HS-27A (cell line): ENCODE measurements at regions not wholly inside any gene's neighbourhood (a gene's known extent, or its start where the extent isn't known, plus 50 kb on each side); places are given as distances from the start of the nearest gene placed in this dataset.
A peak's percentile ranks its signal among the peaks of the same experiment; 100 is the strongest.
"Not testable (repeated sequence)": the region's sequence is repeated elsewhere in the genome, so short reads cannot be mapped to it uniquely, and the experiment has no call there.

Source experiments
- DNase-seq: peaks from one replicate; pipeline ENCODE4 v3.0.0-alpha.2; 2012; ENCODE audit warnings: low read depth, missing footprints

DNA sequence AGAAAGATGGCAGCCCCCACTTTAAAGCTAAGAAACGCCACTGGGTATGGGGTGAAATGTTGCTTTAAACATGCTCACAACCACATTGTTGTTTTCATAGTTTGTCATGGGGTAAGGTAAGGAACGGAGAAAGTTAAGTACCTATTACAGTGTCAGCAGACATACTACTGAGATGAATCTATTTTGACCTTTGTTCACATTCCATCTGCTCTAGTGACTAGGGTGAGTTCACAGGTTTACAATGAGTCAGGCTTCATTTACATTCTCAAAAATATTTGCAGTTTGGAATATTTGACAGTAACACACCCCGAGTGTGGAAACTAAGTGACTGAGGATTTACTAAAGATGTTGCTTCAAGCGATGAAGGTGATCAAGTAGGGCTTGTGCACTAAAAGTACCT, 428.7 kb upstream of the ACVR2A start:
- peak; percentile 17 for DNase-seq

DNA sequence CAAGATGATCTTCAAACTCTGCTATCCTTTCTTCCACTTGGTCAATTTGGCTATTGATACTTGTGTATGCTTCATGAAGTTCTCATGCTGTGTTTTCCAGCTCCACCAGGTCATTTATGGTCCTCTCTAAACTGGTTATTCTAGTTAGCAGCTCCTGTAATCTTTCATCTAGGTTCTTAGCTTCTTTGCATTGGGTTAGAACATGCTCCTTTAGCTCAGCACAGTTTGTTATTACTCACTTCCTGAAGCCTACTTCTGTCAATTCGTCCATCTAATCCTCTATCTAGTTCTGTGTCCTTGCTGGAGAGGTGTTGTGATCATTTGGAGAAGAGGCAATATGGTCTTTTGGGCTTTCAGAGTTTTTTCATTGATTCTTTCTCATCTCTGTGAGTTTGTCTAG, 430.2 kb upstream of the ACVR2A start:
- not testable (repeated sequence) for DNase-seq

DNA sequence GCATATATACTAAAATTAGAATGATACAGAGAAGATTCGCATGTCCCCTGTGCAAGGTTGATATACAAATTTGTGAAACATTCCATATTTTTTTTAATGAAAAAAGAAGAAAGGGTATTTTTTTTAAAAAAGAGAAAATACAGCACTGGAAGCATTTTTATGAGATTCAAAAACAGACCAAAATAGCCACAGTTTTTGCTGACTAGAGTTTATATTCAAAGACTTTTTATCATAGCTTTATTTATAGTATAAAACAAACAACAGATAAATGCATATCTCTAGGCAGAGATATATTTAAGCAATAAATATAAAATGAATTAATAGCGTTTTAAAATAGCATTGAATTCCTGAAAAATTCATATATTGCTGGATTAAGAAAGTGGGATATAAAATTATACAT, 436.5 kb upstream of the ACVR2A start:
- DNase-seq = no peak

DNA sequence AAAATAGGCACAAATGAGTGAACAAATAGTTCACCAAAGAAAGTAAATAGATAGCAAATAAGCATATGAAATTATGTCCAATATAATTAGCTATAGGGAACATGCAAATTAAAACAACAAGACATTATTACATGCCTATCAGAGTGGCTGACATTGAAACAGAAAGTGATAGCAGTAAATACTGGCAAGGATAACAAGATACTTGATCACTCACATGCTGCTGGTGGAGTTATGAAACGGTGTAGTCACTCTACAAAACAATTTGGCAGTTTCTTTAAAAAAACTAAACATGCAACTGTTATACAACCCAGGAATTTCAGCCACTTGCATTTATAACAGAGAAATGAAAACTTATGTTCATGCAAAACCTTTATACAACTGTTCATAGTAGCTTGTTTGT, 439.2 kb upstream of the ACVR2A start:
- DNase-seq = no peak

DNA sequence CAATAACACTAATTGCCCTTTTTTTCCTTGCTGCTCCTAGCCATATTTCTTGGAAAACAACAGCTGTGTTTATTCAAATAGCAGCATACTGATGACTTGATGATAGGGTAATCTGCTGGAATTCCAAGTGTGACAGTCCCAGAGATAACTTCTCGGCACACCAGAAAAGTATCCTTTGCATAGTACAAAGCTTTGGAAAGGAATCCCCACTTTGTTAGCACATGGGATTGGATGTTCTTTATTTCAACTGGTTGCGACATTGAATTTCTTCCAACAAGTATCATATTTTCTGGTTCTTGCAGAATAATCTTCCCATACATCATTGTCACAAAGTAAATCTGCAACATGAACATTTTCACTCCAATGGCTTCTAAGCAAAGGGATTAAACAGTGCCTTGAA, 445.8 kb upstream of the ACVR2A start:
- DNase-seq = no peak

DNA sequence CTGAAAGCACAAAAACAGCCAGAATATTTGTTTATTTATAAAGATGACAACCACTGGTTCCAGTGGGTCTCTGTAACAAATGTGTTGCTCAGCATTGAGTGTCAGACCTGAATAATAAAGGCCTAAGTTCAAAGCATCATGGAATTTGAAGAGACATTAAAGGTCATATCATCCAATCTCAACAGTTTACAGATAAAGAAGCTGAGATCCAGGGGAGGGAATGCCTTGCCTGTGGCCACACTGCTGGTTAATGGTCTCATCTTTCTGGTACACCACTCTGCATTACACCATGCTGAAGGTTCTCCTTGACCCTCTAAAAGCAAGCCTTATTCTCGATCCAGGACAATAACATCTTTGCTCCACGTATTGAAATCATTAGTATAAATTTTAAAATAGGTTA, 446.5 kb upstream of the ACVR2A start:
- no peak for DNase-seq

DNA sequence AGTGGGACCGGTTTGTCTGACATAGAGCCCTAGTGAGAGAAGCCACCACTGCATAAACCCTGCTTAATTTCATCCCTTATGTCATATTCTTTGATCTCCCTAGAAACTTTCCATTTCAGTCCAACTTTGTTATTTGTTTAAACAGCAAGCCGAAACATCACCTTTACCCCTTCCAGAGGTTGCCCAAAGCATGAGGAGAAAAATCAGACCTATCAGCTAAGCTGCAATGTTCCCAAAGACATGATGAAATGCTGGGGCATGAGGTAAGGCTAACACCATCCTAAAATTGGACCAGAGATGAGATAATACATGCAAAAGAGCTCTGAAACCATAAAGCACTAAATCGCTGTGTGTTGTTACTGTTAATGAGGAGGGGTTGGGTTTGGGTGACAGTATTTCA, 447.9 kb upstream of the ACVR2A start:
- DNase-seq = no peak

DNA sequence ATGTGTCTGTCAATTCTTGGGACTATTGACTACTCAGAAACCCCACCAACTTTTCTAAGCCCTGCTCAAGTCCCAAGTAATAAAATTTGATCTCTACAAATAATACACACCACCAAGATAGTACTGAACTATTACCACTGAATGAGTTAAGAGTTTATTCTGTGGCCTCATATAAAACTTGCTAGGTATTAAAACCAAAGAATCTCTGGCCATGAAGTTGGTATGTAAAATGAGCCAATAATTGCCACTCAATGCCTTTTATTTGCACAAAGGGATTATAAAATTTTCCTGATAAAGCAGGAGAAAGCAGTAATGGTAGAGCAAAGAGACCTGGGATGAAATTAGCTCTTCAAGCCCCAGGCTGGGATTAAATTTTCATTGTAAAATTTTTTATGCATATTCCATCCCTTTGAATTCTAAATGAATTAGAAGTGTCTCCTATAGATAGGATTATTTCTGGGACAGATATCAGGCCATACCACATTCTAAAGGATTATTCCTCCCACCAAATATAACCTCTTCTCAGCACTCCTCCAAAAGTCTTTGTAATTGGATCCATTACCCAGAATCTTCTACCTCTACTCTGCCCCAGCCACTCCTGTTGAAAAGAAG, 450.5 kb upstream of the ACVR2A start:
- no peak for DNase-seq

DNA sequence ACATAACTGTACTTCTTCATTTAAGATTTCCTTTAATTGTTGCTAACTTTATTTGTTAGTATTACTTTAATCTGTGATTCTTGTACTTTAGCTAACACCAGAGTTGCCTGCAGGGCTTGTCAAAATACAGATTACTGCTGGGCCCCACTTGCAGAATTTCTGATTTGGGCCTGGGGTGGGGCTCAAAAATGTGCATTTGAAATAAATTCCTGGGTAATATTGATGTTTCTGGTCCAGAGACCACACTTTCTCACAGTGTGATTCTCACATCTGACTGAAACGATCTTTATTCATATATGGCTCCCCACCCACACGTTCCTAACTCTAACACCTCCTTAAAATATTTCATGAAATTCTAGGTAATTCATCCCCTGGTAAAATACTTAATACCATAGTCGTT, 452.6 kb upstream of the ACVR2A start:
- no peak for DNase-seq

DNA sequence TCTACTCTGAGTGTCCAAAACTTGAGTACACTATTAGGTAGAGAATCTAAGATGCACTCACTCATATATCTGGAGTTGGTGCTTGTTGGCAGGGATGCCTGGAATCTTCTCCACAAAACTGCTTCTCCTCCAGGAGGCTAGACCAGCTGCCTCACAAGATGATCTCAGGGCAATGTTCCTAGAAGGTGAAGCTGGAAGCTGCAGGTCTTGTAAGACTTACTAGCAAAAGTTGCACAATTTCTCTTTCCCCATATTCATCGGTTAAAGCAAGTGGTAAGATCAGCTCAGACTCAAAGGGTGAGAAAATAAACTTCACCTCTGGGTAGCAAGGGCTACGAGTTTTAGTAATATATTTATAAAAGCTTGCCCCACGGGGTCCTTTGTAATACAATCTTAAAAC, 454.4 kb upstream of the ACVR2A start:
- DNase-seq = no peak

DNA sequence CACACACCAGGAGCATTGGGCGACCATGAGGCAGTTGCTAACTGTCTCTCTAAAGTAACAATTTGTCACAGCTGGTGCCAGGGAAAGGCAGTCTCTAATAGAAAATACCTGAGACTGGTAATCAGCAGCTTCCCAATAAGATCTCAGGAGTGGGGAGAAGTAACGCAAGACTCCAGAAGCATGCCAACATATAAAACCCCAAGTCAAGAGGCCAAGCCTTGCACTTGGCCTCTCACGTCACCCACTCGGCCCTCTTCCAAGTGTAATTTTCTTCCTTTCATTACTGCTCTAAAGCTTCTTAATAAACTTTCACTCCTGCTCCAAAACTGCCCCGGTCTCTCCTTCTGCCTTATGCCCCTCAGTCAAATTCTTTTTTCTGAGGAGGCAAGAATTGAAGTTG, 455.6 kb upstream of the ACVR2A start:
- DNase-seq = no peak

DNA sequence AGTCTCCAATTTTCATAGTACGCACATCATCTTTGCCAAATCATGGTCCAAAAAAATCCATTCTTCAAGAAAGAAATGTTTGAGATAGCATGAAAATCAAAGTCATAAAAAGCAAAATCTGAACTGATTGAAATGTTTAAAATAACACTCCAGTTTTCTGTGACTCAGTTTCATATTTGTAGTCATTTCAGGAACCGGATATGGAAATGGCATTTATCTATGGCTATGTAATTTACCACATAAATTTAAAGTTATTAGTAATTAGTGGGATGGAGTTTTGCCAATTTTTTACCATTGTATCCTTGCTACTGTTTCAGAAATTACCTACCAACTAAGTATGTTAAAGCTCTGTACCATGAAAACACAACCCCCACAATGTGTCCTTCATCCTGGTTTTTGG, 456.6 kb upstream of the ACVR2A start:
- no peak for DNase-seq

DNA sequence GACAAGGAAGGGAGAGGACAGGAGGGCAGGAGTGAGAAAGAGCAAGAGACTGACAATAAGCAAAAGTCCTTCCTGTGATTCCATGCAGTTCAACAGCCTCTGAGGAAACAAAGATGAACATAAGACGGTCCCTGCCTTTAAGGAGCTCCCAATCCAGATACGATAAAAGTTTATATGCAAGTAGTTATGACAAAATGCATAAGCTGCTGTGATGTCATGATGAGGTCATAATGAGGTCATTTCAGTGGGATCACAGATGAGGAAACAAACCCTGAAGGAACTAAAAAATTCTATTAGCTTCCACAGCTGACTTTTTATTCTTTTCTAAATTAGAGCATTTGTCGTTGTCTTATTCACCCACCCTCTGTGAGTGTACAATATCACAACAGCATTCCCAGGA, 458.5 kb upstream of the ACVR2A start:
- DNase-seq = no peak

DNA sequence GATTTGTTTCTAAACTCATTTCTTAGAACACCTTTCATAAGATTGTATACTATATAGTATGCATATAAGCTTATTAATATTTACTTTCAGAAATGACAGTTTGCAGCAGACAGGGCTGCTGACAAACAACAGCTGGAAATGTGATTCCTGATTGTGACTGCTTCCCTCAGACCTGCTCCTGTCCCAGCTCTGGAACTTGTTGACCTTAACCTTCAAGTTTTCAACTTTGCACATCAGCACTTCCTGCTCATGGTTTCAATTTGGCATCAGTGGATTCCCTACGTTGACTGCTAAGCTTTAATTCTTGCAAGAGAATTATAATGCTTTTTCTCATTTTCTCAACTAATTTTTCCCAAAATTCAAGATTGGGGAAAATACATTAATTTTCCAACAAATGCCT, 459.2 kb upstream of the ACVR2A start:
- DNase-seq = no peak

DNA sequence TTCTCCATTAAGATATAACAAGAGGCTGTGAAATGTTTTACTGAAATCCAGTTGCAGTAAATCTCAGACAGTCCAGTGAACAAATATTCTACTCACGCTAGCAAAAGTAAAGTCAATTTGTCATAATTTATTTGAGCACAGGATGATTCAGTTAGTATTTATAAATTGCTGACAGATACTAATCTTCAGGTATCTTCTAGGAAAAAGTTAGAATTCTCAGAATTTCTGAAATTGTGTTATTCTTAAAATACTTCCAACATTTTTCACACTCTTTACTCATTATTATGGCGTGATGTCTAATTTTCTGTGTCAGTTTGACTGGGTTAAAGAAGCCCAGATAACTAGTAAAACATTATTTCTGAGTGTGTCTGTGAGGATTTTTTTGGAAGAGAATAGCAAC, 460.2 kb upstream of the ACVR2A start:
- DNase-seq = no peak

DNA sequence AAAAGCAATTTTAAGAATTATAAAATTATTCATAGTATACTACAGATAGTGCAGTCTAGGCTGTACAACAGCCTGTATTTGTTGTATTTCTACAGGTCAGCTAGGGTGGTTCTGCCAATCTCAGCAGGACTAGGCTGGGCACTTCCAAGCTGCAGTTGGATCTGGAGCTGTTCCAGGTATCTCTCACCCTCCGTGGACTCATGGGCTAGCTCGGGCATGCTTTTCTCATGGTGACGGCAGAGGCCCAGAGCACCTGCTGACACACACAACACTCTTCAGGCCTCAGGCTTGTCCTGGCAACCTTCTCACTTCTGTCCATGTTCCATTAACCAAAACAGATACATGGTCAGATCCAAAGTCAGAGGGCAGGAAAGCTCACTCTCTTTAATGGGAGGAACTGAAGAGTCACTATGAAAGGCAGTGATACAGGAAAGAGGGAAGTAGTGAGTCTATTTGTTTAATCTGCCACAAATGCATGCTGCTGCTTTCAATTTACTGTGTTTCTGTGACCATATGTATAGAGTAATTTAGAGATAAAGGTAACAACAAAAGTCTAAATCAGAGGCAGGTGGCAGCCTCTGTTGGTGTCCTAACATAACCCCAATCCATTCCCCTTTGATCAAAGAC, 462.4 kb upstream of the ACVR2A start:
- no peak for DNase-seq

DNA sequence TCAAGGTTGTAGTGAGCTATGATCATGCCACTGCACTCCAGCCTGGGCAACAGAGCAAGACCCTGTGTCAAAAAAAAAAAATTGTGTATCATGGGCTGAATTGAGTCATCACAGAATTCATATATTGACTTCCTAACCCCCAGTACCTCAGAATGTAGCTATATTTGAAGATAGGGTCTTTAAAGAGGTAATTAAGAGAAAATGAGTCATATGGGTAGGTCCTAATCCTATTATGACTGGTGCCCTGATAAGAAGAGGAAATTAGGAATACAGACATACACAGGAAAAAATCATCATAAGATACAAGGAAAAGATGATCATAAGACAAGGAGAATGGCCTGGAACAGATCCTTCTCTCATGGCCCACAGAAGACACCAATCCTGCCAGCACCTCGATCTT, 466.4 kb upstream of the ACVR2A start:
- DNase-seq = no peak

DNA sequence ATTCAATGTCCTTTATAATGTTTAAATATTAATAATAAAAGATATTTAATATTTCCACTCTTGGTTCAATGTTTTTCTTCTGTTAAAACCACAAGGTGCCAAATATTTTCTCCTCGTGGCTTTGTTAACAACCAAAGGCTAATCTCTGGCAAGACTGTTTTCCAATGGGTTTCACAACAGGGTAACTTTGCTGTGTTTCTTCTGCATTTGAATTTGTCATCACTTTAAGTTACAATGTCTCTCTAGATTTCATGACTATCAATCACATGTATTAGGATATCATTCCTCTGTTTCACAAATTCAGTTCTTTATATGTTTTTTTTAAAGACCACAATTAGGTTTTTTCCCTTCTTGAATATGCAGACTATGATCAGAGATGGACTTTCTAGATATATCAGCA, 469.8 kb upstream of the ACVR2A start:
- DNase-seq = no peak

DNA sequence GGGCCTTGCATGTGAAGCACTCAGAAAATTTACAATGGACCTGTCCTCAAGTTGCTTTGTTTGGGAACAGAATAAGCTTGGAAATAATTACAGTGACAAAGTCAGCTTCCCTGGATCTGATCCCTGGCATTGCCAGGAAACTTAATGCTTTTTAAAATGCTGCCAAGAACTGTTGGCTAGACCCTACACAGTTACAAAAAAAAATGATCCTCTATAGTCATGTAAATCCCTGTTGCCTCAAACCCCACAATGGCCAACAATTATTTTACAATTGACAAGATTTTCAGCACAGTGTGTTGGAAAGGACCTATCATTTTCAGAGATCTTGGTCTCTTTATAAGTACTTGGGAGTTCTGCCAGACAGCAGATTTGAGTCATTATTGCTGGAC, 470.4 kb upstream of the ACVR2A start:
- no peak for DNase-seq

DNA sequence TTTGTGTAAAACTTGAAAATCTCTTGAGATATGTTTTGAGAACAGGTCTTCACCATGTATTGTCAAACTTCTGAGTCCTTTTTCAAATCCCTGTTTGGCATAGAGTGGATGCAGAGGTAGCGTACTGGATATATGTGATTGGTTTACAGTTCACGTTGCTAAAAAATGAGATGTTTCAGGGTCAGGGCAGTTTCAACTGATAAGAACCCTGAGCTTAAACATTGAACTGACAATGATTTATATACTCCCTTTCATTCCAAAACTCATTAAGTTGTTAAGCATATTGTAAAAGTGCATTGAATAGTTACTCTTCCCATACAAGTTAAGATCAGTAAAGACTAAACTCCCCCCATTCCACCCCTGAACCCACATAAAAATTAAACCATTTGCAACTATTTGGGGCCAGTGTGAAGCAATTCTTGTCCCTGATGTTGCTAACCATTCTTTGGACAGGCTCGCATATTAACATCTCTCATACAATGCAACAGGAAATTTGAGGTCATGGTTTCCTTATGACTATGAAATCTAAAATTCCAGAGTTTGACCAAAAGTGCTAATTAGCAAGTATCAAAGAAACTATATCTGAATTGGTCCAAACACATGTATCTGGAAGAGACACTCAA, 470.9 kb upstream of the ACVR2A start:
- no peak for DNase-seq

DNA sequence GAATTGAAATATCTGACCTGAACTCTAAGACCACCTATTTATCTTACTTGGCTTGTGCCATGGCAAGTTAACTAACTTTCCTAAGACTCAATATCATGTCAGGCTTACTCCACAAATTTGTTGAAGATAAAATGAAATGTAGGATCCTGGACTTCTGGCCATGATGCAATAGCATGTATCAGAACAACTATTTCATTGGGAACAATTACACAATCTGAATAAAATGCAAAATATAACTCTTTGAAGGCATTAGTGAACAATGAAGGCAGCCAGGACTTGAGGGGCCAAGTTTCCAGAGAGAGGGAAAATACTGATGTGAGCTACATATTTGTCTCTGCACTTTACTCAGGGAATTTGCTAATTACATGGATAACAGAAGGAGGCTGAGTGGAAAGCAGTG, 476.5 kb upstream of the ACVR2A start:
- no peak for DNase-seq

DNA sequence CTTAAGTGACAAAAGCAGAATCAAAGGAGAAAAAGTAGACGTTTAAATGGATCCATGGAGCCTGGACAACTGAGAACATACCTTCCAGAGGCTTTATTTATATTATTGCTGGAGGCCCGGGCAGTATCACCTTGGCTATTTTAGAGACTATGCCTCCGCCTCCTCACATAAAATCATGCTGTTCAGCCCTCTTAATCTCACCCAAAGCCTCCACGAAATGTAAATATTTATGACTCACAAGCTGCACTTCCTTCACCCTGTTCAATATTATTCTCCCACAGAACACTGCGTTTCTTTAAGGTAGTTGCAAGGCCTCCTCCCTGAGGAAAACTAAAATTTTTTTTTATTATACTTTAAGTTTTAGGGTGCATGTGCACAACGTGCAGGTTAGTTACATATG, 478.6 kb upstream of the ACVR2A start:
- DNase-seq = no peak

DNA sequence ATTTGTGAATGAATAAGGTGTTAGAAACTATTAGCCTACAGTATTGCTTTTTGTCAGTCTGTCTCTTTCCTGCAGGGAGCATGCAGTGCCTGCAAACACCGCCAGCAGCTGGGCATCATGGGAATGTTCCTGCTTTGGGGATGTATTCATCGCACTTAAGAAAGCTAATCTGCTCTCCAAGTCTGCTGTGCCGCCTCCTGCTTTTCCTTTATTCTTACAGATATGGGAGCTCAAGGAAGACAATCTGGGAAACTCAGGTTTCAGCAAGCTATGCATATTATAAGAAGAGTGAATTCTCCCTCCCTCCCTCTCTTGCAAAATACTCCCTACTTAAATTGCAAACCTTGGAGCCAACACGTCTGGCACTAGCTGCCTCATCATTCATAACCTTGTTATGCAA, 479.2 kb upstream of the ACVR2A start:
- no peak for DNase-seq

DNA sequence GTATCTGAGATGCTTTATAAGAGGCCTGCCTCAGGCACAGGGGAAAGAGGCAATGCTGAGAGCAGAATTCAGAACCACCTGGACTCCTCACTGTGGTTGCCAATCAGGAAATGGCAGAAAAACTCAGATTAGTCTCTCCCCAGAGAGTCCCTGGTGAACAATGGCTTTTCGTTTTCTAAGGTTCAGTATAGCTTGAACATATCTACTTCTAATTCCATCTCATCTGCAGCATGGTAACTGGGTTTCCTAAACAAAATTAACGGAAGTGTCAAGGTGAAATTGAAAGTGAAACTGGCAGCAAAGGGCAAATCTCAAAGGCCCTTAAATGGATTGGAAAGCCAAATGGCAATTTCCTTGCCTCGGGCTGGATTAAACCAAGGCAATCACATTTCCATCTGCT, 480.2 kb upstream of the ACVR2A start:
- DNase-seq = no peak
